Karpas-422 (cell line): ENCODE measurements at regions not wholly inside any gene's neighbourhood (a gene's known extent, or its start where the extent isn't known, plus 50 kb on each side); places are given as distances from the start of the nearest gene placed in this dataset.

ENCODE experiments used
- DNase-seq: peaks from one replicate; pipeline ENCODE4 v3.0.0-alpha.2; 2015
- H2AFZ ChIP-seq: fragments of 200-600 bp; sonication (generic); 2 replicates; pipeline ENCODE4 v1.6.1; 2014; ENCODE audit warnings: antibody characterized with exemption, low read length, mixed read lengths
- H3K27ac ChIP-seq: fragments of 200-600 bp; sonication (generic); 2 replicates; pipeline ENCODE4 v1.5.1; 2014; ENCODE audit warnings: mild to moderate bottlenecking, low read length, moderate library complexity
- H3K27me3 ChIP-seq: fragments of 200-600 bp; sonication (generic); 2 replicates; pipeline ENCODE4 v1.6.1; 2014; ENCODE audit warnings: low read length, mixed read lengths
- H3K36me3 ChIP-seq: fragments of 200-600 bp; sonication (generic); 2 replicates; pipeline ENCODE4 v1.6.1; 2014; ENCODE audit warnings: low read length, mixed read lengths; ENCODE audit not compliant: insufficient read depth
- H3K4me1 ChIP-seq: fragments of 200-600 bp; sonication (generic); 2 replicates; pipeline ENCODE4 v1.6.1; 2014; ENCODE audit warnings: mild to moderate bottlenecking, low read length, mixed read lengths
- H3K4me2 ChIP-seq: fragments of 200-600 bp; sonication (generic); 2 replicates; pipeline ENCODE4 v1.6.1; 2014; ENCODE audit warnings: low read length, low read depth, mild to moderate bottlenecking; ENCODE audit not compliant: poor library complexity, severe bottlenecking
- H3K4me3 ChIP-seq: fragments of 200-600 bp; sonication (generic); 2 replicates; pipeline ENCODE4 v1.5.1; 2014; ENCODE audit warnings: mild to moderate bottlenecking, antibody characterized with exemption, low read length, mixed read lengths
- H3K79me2 ChIP-seq: fragments of 200-600 bp; sonication (generic); 2 replicates; pipeline ENCODE4 v1.6.1; 2014; ENCODE audit warnings: mild to moderate bottlenecking, low read length, mixed read lengths
- H3K9ac ChIP-seq: fragments of 200-600 bp; sonication (generic); 2 replicates; pipeline ENCODE4 v1.6.0; 2014; ENCODE audit warnings: low read length
- H3K9me2 ChIP-seq: fragments of 200-600 bp; sonication (generic), shearing (Covaris generic); replicated peaks from 2 replicates; pipeline ENCODE4 v1.6.0; 2014; ENCODE audit warnings: mild to moderate bottlenecking, low read length, moderate library complexity; ENCODE audit not compliant: insufficient read depth
- H3K9me3 ChIP-seq: fragments of 300-700, 200-600 bp; sonication (generic); 2 replicates; pipeline ENCODE4 v1.6.1; 2014; ENCODE audit warnings: low read length, mixed read lengths
- H4K20me1 ChIP-seq: fragments of 200-600 bp; sonication (generic); 2 replicates; pipeline ENCODE4 v1.6.1; 2014; ENCODE audit warnings: mild to moderate bottlenecking, antibody characterized with exemption, low read length, low read depth; ENCODE audit not compliant: insufficient read depth

DNA sequence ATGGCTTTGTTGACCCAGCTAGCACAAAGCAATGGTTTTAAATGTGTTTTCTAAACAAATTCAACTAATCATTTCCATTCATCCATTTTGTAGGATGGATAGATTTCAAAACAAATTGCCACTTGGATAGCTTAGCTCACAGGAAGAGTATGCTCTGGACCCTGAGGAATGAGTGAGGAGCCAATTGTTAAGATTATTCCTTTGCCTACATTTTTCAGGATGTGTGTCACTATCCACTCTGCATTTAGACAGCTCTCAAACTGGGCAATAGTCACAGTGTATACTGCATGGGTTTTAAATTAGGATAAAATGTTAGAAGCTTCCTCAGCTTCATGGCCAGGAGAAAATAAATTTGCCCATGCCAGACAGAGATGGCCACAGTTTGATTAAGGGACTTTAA is 605.6 kb upstream of the TEX47 start:
- H3K9me2 ChIP-seq: no peaks in the 10 kb centered on the region
- no peak overlapping the region for H3K27ac ChIP-seq
- H4K20me1 ChIP-seq: no peaks in the 10 kb centered on the region
- no peak for DNase-seq
- no peaks in the 10 kb centered on the region for H3K79me2 ChIP-seq
- no peaks in the 10 kb centered on the region for H3K4me1 ChIP-seq
- H3K27me3 ChIP-seq: no peaks in the 10 kb centered on the region
- H3K9ac ChIP-seq: no peak overlapping the region
- peaks cover 7% of the 10 kb centered on the region for H3K9me3 ChIP-seq
- no peaks in the 10 kb centered on the region for H3K36me3 ChIP-seq
- no peak overlapping the region for H3K4me3 ChIP-seq
- no peak overlapping the region for H3K4me2 ChIP-seq
- no peak overlapping the region for H2AFZ ChIP-seq

DNA sequence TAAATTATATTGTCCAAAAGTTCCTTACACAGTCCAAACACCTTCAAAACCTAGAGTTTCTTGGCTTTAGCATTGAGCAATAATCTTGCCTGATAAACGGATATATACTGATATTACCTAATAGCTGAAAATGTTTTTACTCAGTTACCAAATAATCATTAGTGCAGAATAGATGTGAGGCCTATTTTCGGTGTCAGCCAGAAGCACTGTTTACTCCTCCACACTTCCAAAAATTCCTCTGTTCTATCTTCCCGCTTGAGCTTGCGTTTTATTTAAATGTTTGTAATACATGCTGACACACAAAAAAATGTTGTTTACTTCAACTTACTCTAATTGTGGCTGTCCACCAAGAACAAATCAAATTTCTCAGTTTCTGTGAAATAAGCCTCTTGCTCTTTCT is 606.2 kb upstream of the TEX47 start:
- Histone ChIP-seq H3K4me2 (no peak overlapping the region), H3K4me1 (no peaks in the 10 kb centered on the region), H3K27me3 (no peaks in the 10 kb centered on the region), H4K20me1 (no peaks in the 10 kb centered on the region), H3K9ac (no peak overlapping the region), H3K79me2 (no peaks in the 10 kb centered on the region), H3K27ac (no peak overlapping the region), H3K36me3 (no peaks in the 10 kb centered on the region), H3K9me3 (peaks cover 7% of the 10 kb centered on the region), H2AFZ (no peak overlapping the region), H3K9me2 (no peaks in the 10 kb centered on the region), H3K4me3 (no peak overlapping the region)
- DNase-seq: no peak

- Histone ChIP-seq H3K27me3 (no peaks in the 10 kb centered on the region), H3K27ac (no peak overlapping the region), H3K79me2 (no peaks in the 10 kb centered on the region), H3K36me3 (no peaks in the 10 kb centered on the region), H4K20me1 (no peaks in the 10 kb centered on the region), H3K4me2 (no peak overlapping the region), H3K4me1 (no peaks in the 10 kb centered on the region), H3K9ac (no peak overlapping the region), H3K9me2 (no peaks in the 10 kb centered on the region), H3K4me3 (no peak overlapping the region), H2AFZ (no peak overlapping the region), H3K9me3 (0 out of 2 replicates have a peak, but pooled peaks cover 2% of the 10 kb centered on the region)
- DNase-seq: no peak
Observed at GRCh38 chr7:89451911-89452310, 656.4 kb upstream of the TEX47 start.

DNA sequence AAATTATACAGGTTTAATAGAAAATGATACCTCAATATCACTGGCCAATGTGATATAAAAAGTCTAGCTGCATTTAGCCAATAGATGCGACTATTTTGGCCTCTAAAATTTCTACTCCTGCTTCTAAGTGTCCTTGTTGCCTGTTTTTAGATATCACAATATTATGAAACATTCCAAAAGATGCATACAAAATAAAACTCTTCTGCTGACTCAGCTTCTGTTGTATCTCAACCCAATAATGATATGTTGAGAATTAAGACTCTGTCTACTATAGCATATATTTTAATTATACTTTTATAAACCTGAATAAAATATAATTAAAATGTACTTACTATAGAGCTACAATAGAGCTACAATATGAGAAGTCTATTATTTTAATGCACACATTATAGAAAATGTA is 661.0 kb upstream of the TEX47 start:
- H3K27ac ChIP-seq: no peak overlapping the region
- H3K36me3 ChIP-seq: no peaks in the 10 kb centered on the region
- no peak overlapping the region for H3K9ac ChIP-seq
- H4K20me1 ChIP-seq: no peaks in the 10 kb centered on the region
- no peaks in the 10 kb centered on the region for H3K79me2 ChIP-seq
- H2AFZ ChIP-seq: no peak overlapping the region
- H3K27me3 ChIP-seq: no peaks in the 10 kb centered on the region
- 0 out of 2 replicates have a peak, but pooled peaks cover 2% of the 10 kb centered on the region for H3K9me3 ChIP-seq
- no peak for DNase-seq
- H3K9me2 ChIP-seq: no peaks in the 10 kb centered on the region
- no peaks in the 10 kb centered on the region for H3K4me1 ChIP-seq
- H3K4me3 ChIP-seq: no peak overlapping the region
- no peak overlapping the region for H3K4me2 ChIP-seq

GRCh38 chr7:89458114-89458513 is 662.6 kb upstream of the TEX47 start:
- no peak overlapping the region for H3K27ac ChIP-seq
- no peak overlapping the region for H2AFZ ChIP-seq
- H4K20me1 ChIP-seq: no peaks in the 10 kb centered on the region
- DNase-seq: no peak
- H3K79me2 ChIP-seq: no peaks in the 10 kb centered on the region
- no peak overlapping the region for H3K9ac ChIP-seq
- H3K4me1 ChIP-seq: no peaks in the 10 kb centered on the region
- no peak overlapping the region for H3K4me3 ChIP-seq
- no peak overlapping the region for H3K4me2 ChIP-seq
- H3K9me2 ChIP-seq: no peaks in the 10 kb centered on the region
- H3K9me3 ChIP-seq: 0 out of 2 replicates have a peak, but pooled peaks cover 2% of the 10 kb centered on the region
- no peaks in the 10 kb centered on the region for H3K27me3 ChIP-seq
- no peaks in the 10 kb centered on the region for H3K36me3 ChIP-seq

DNA sequence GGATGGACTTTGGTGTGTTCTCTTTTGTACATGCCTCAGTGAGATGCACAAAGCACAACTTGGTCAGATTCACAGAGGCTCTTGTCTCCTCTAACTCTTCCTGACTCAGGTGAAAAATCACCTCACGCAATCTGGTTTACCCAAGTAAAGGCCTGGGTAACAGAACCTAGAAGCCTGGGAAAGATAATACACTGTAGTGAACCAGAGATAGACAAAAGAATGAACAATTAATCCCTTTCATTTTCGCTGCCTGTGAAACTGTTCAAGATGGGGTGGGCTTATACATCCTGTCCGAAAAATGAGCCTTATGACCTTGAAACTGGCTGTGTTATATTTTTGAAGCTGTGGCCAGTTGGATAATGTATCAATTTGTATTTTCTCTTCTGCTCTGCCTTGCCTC is 678.9 kb upstream of the TEX47 start:
- Histone ChIP-seq H3K36me3 (no peaks in the 10 kb centered on the region), H3K4me1 (no peaks in the 10 kb centered on the region), H3K79me2 (no peaks in the 10 kb centered on the region), H3K27ac (no peak overlapping the region), H3K27me3 (no peaks in the 10 kb centered on the region), H3K4me2 (no peak overlapping the region), H4K20me1 (no peaks in the 10 kb centered on the region), H3K9ac (no peak overlapping the region), H2AFZ (no peak overlapping the region), H3K4me3 (no peak overlapping the region), H3K9me2 (0 out of 2 replicates have a peak, but pooled peaks cover 5% of the 10 kb centered on the region), H3K9me3 (peaks cover 8% of the 10 kb centered on the region; the same call in 1 of the 2 replicates)
- DNase-seq: peak; percentile 9

GRCh38 chr7:89477991-89478390 is 676.3 kb upstream of the STEAP1 start:
- H2AFZ ChIP-seq: no peak overlapping the region
- H3K79me2 ChIP-seq: no peaks in the 10 kb centered on the region
- no peaks in the 10 kb centered on the region for H3K27me3 ChIP-seq
- H4K20me1 ChIP-seq: no peaks in the 10 kb centered on the region
- no peak overlapping the region for H3K4me3 ChIP-seq
- H3K4me1 ChIP-seq: no peaks in the 10 kb centered on the region
- no peaks in the 10 kb centered on the region for H3K36me3 ChIP-seq
- no peak for DNase-seq
- H3K9me2 ChIP-seq: 0 out of 2 replicates have a peak, but pooled peaks cover 3% of the 10 kb centered on the region
- H3K9ac ChIP-seq: no peak overlapping the region
- no peak overlapping the region for H3K4me2 ChIP-seq
- peaks cover 13% of the 10 kb centered on the region; the same call in 1 of the 2 replicates for H3K9me3 ChIP-seq
- H3K27ac ChIP-seq: no peak overlapping the region

GRCh38 chr7:89495704-89496103 is 658.6 kb upstream of the STEAP1 start:
- Histone ChIP-seq H3K9me2 (no peaks in the 10 kb centered on the region), H2AFZ (no peak overlapping the region), H3K9me3 (peaks cover 3% of the 10 kb centered on the region), H3K27ac (no peak overlapping the region), H3K9ac (no peak overlapping the region), H3K4me2 (no peak overlapping the region), H3K36me3 (no peaks in the 10 kb centered on the region), H3K4me1 (no peaks in the 10 kb centered on the region), H3K4me3 (no peak overlapping the region), H3K79me2 (no peaks in the 10 kb centered on the region), H3K27me3 (no peaks in the 10 kb centered on the region), H4K20me1 (no peaks in the 10 kb centered on the region)
- DNase-seq: no peak

- Histone ChIP-seq H3K4me3 (no peak overlapping the region), H2AFZ (no peak overlapping the region), H4K20me1 (no peaks in the 10 kb centered on the region), H3K27me3 (no peaks in the 10 kb centered on the region), H3K27ac (no peak overlapping the region), H3K9me2 (no peaks in the 10 kb centered on the region), H3K9ac (no peak overlapping the region), H3K9me3 (peaks cover 3% of the 10 kb centered on the region), H3K36me3 (no peaks in the 10 kb centered on the region), H3K4me2 (no peak overlapping the region), H3K4me1 (no peaks in the 10 kb centered on the region), H3K79me2 (no peaks in the 10 kb centered on the region)
- DNase-seq: no peak
Observed at GRCh38 chr7:89500084-89500483, 654.2 kb upstream of the STEAP1 start.
